Left lung (tissue), 4 donors: ENCODE measurements at regions not wholly inside any gene's neighbourhood (a gene's known extent, or its start where the extent isn't known, plus 50 kb on each side); places are given as distances from the start of the nearest gene placed in this dataset.

Source experiments
- ATAC-seq: fragments of 200-7000 bp; cut with Tn5 transposase; one replicate; pipeline ENCODE4 v1.9.1; 2020; ENCODE audit warnings: moderate library complexity
- DNase-seq, 4 donors: peaks; one replicate each; pipeline ENCODE4 v3.0.0-alpha.2; 2013 to 2020
- H3K27ac ChIP-seq, 2 donors: fragments of 200-600 bp; sonication (generic) in 1 of 2; one replicate each; pipeline versions ENCODE4 v1.5.0 to v1.8.0; 2020 to 2021
- H3K27me3 ChIP-seq, 2 donors: fragments of 200-600 bp; sonication (generic) in 1 of 2; one replicate each; pipeline versions ENCODE4 v1.5.0 to v1.8.0; 2020 to 2021
- H3K36me3 ChIP-seq, 2 donors: fragments of 200-600 bp; sonication (generic) in 1 of 2; one replicate each; pipeline versions ENCODE4 v1.5.0 to v1.8.0; 2020 to 2021
- H3K4me1 ChIP-seq, 2 donors: fragments of 200-600 bp; one replicate each; pipeline ENCODE4 v1.8.0; 2021
- H3K4me3 ChIP-seq, 2 donors: fragments of 200-600 bp; sonication (generic) in 1 of 2; one replicate each; pipeline versions ENCODE4 v1.5.0 to v1.8.0; 2020 to 2021; ENCODE audit warnings: mild to moderate bottlenecking in 1 of 2
- H3K9me3 ChIP-seq, 2 donors: fragments of 200-600 bp; sonication (generic) in 1 of 2; one replicate each; pipeline versions ENCODE4 v1.5.0 to v1.8.0; 2020 to 2021
- CTCF ChIP-seq, 2 donors: fragments of 200-600 bp; sonication (generic) in 1 of 2; IDR thresholded peaks; one replicate each; pipeline versions ENCODE4 v1.5.0 to v1.8.0; 2021; ENCODE audit warnings: antibody characterized with exemption in 2 of 2
- intact Hi-C, 2 donors: fragments of 100-400 bp; cut with DNase I; formaldehyde crosslinking; loops; one replicate each; pipeline versions ENCODE4 v1.11.2 to v1.14.2; 2022
- donor health status: DM: no; HTN: yes; CAD: no.
- donor health status: DM: no; HTN: no; CAD: no.

DNA sequence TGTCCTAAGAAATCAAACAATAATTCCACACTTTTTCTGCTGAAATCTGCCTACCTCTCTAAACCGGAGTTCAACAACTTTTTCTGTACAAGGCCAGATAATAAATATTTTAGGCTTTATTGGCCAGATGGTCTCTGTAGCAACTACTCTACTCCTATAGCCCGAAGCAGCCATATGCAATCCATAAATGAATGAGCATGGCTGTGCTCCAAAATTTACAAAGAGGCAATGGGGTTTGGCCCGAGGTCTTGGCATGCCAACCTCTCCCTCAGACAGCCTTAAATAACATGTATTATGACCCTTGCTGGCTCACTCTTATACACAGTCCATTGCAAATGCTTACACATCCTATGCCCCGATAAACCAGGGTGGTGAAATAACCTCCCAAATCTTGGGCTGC lies 98.6 kb upstream of the GPM6A start:
- no peaks in the 10 kb centered on the region for H3K36me3 ChIP-seq

GRCh38 chr4:175916626-175917351 lies 104.7 kb upstream of the GPM6A start:
- ATAC-seq, result no peak
- DNase-seq, result no peak
- H3K36me3 ChIP-seq, result no peaks in the 10 kb centered on the region
- H3K9me3 ChIP-seq, result no peaks in the 10 kb centered on the region
- H3K4me1 ChIP-seq, result no peaks in the 10 kb centered on the region
- H3K27ac ChIP-seq, result no peak overlapping the region
- intact Hi-C loops, result no loop called here
- TF ChIP-seq CTCF (IDR thresholded peaks at IDR 0.05), result no peak
- no peak overlapping the region for H3K4me3 ChIP-seq
- H3K27me3 ChIP-seq, result no peaks in the 10 kb centered on the region

More for the DNA sequence above, 98.6 kb upstream of the GPM6A start:
- Histone ChIP-seq H3K9me3 (no peaks in the 10 kb centered on the region), H3K4me3 (no peak overlapping the region), H3K4me1 (no peaks in the 10 kb centered on the region), H3K27me3 (no peaks in the 10 kb centered on the region), H3K27ac (no peak overlapping the region)
- ATAC-seq (no peak), DNase-seq (no peak)
- intact Hi-C loops, result no loop called here
- TF ChIP-seq CTCF (IDR thresholded peaks at IDR 0.05), result no peak

GRCh38 chr4:175927121-175927520 lies 115.1 kb upstream of the GPM6A start:
- DNase-seq, result no peak
- peak; percentile 68 for ATAC-seq
- no peaks in the 10 kb centered on the region for H3K9me3 ChIP-seq
- H3K36me3 ChIP-seq, result no peaks in the 10 kb centered on the region
- H3K27ac ChIP-seq, result no peak overlapping the region
- no peaks in the 10 kb centered on the region for H3K27me3 ChIP-seq
- no peaks in the 10 kb centered on the region for H3K4me1 ChIP-seq
- intact Hi-C loops, result no loop called here
- no peak for TF ChIP-seq CTCF (IDR thresholded peaks at IDR 0.05)
- H3K4me3 ChIP-seq, result no peak overlapping the region

DNA sequence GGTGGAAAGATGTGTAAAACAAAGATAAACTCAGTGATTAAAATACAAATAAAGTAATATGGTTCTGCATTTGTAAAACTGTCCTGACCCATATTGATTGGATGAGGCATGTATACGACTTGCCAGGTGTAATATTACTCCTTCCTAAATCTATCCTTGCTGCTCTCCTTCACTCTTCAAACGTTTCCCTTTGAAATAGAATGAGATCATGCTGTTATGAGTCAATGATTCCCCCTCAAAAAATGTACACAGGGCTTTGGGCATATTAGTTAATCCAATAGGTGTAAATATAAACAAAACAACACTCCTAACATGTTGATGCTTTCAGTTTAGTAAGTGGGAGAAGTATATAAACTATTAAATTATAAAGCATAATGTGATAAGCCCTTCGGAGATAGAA lies 117.4 kb upstream of the GPM6A start:
- no peaks in the 10 kb centered on the region for H3K36me3 ChIP-seq
- ATAC-seq (no peak), DNase-seq (no peak)
- no peaks in the 10 kb centered on the region for H3K9me3 ChIP-seq
- no peaks in the 10 kb centered on the region for H3K4me1 ChIP-seq
- H3K27me3 ChIP-seq, result no peaks in the 10 kb centered on the region
- H3K27ac ChIP-seq, result no peak overlapping the region
- no peak for TF ChIP-seq CTCF (IDR thresholded peaks at IDR 0.05)
- no peak overlapping the region for H3K4me3 ChIP-seq
- intact Hi-C loops, result no loop called here

GRCh38 chr4:175929932-175930331 lies 117.9 kb upstream of the GPM6A start:
- H3K4me1 ChIP-seq, result no peaks in the 10 kb centered on the region
- intact Hi-C loops, result no loop called here
- ATAC-seq, result no peak
- H3K36me3 ChIP-seq, result no peaks in the 10 kb centered on the region
- TF ChIP-seq CTCF (IDR thresholded peaks at IDR 0.05), result no peak
- H3K27ac ChIP-seq, result no peak overlapping the region
- H3K4me3 ChIP-seq, result no peak overlapping the region
- H3K27me3 ChIP-seq, result no peaks in the 10 kb centered on the region
- DNase-seq, result no peak
- no peaks in the 10 kb centered on the region for H3K9me3 ChIP-seq
